HCT116 (cell line): ENCODE measurements at regions not wholly inside any gene's neighbourhood (a gene's known extent, or its start where the extent isn't known, plus 50 kb on each side); places are given as distances from the start of the nearest gene placed in this dataset.
"Not testable (repeated sequence)": the region's sequence is repeated elsewhere in the genome, so short reads cannot be mapped to it uniquely, and the experiment has no call there.

Experiments
- ATAC-seq: fragments of 200-7000 bp; cut with Tn5 transposase; 2 replicates; pipeline ENCODE4 v1.9.1; 2020; ENCODE audit warnings: mild to moderate bottlenecking, moderate library complexity
- BruUV-seq: library from RNA; stranded (reverse); fragments of 400-500 nt; replicated peaks from 2 replicates; lab custom pipeline; 2021; lab: Mats Ljungman, UMichigan
- CTCF ChIA-PET: fragments of 300-600 bp; sonication (Branson Sonifier 250); formaldehyde crosslinking; loops from one replicate; lab custom pipeline; 2021; ENCODE audit warnings: antibody characterized with exemption; lab: Charles Lee
- POLR2A ChIA-PET: fragments of 300-600, 350-600 bp; sonication (Branson Sonifier 250); formaldehyde crosslinking; loops from one replicate; lab custom pipeline; 2021; ENCODE audit warnings: antibody characterized with exemption; lab: Charles Lee
- RAD21 ChIA-PET, 2 experiments: fragments of 300-600 bp; sonication (Branson Sonifier 250); formaldehyde crosslinking; loops; one replicate each; lab custom pipeline; 2023; ENCODE audit warnings: low total read pairs in 2 of 2; ENCODE audit not compliant: uncharacterized antibody in 2 of 2, unreplicated experiment in 2 of 2, low non-redundant PET in 1 of 2; lab: Charles Lee
- DNase-seq: peaks from one replicate; pipeline ENCODE4 v3.0.0-alpha.2; 2010; ENCODE audit warnings: low read depth, low spot score
- H2AFZ ChIP-seq: fragments of 200-600 bp; shearing (Covaris generic), sonication (generic); 2 replicates; pipeline ENCODE4 v1.6.1; 2017; ENCODE audit warnings: low read depth, mixed run types, mixed read lengths, antibody characterized with exemption, low read length; ENCODE audit not compliant: poor library complexity, severe bottlenecking
- H3K27ac ChIP-seq: 2 replicates; pipeline ENCODE4 v1.5.1; 2012; ENCODE audit warnings: low read depth, low read length
- H3K27me3 ChIP-seq: fragments of 200-600 bp; sonication (generic); 2 replicates; pipeline ENCODE4 v1.6.1; 2016; ENCODE audit warnings: mixed run types, low read length, mixed read lengths; ENCODE audit not compliant: insufficient read depth
- H3K36me3 ChIP-seq, 2 experiments: fragments of 200-500 bp in 1 of 2; fragments of 200-600 bp in 1 of 2; sonication (Bioruptor generic) in 1 of 2; sonication (generic) in 1 of 2; 2 replicates each; pipeline versions ENCODE4 v1.5.1 to v1.6.1; 2014 to 2016; ENCODE audit warnings: low read length in 2 of 2, inconsistent platforms in 1 of 2, mixed read lengths in 1 of 2, mixed run types in 1 of 2; ENCODE audit not compliant: insufficient read depth in 2 of 2, control insufficient read depth in 1 of 2
- H3K4me1 ChIP-seq, 2 experiments: fragments of 200-600 bp in 1 of 2; sonication (generic) in 1 of 2; 2 replicates each; pipeline versions ENCODE4 v1.5.1 to v1.6.1; 2012 to 2017; ENCODE audit warnings: low read length in 2 of 2, inconsistent platforms in 1 of 2, mild to moderate bottlenecking in 1 of 2, mixed read lengths in 1 of 2, mixed run types in 1 of 2, moderate library complexity in 1 of 2; ENCODE audit not compliant: insufficient read depth in 2 of 2, control insufficient read depth in 1 of 2
- H3K4me2 ChIP-seq: fragments of 200-600 bp; sonication (generic); 2 replicates; pipeline ENCODE4 v1.6.1; 2017; ENCODE audit warnings: mixed run types, low read length, mixed read lengths
- H3K4me3 ChIP-seq, 2 experiments: fragments of 200-600 bp in 1 of 2; sonication (generic) in 1 of 2; replicated peaks in 1 of 2; 2 replicates each; pipeline ENCODE4 v1.5.1; 2011 to 2016; ENCODE audit warnings: low read length in 2 of 2, control low read depth in 1 of 2, low read depth in 1 of 2, mild to moderate bottlenecking in 1 of 2, mixed read lengths in 1 of 2, mixed run types in 1 of 2
- H3K79me2 ChIP-seq: fragments of 200-600 bp; sonication (generic); 2 replicates; pipeline ENCODE4 v1.6.1; 2017; ENCODE audit warnings: mild to moderate bottlenecking, mixed run types, low read length, moderate library complexity, mixed read lengths; ENCODE audit not compliant: insufficient read depth
- H3K9ac ChIP-seq: fragments of 200-600 bp; sonication (generic); 2 replicates; pipeline ENCODE4 v1.6.1; 2016; ENCODE audit warnings: low read length, mixed read lengths
- H3K9me2 ChIP-seq: fragments of 200-600 bp; sonication (generic), shearing (Covaris generic); 2 replicates; pipeline ENCODE4 v1.6.1; 2017; ENCODE audit warnings: mixed run types, mild to moderate bottlenecking, moderate library complexity; ENCODE audit not compliant: insufficient read depth
- H3K9me3 ChIP-seq, 2 experiments: fragments of 200-500 bp in 1 of 2; fragments of 200-600 bp in 1 of 2; sonication (Bioruptor generic) in 1 of 2; sonication (generic) in 1 of 2; 2 replicates each; pipeline ENCODE4 v1.6.1; 2014 to 2017; ENCODE audit warnings: low read length in 2 of 2, mixed read lengths in 2 of 2, inconsistent platforms in 1 of 2, low read depth in 1 of 2, mild to moderate bottlenecking in 1 of 2, mixed run types in 1 of 2, moderate library complexity in 1 of 2; ENCODE audit not compliant: control insufficient read depth in 1 of 2, insufficient read depth in 1 of 2
- H4K20me1 ChIP-seq: fragments of 200-600 bp; sonication (generic), shearing (Covaris generic); 2 replicates; pipeline ENCODE4 v1.6.1; 2017; ENCODE audit warnings: mixed run types, mild to moderate bottlenecking, moderate library complexity; ENCODE audit not compliant: insufficient read depth
- EZH2 ChIP-seq: fragments of 200-600 bp; sonication (generic); IDR thresholded peaks from 2 replicates; pipeline ENCODE4 v1.6.1; 2017; ENCODE audit warnings: antibody characterized with exemption, mixed run types
- JUND ChIP-seq: IDR thresholded peaks from 2 replicates; pipeline ENCODE4 v1.6.1; 2012
- ZBTB33 ChIP-seq: IDR thresholded peaks from 2 replicates; pipeline ENCODE4 v1.6.1; 2011; ENCODE audit warnings: mild to moderate bottlenecking, low read length, moderate library complexity; ENCODE audit not compliant: insufficient replicate concordance; ENCODE audit errors: extremely low read depth
- intact Hi-C: fragments of 100-400 bp; cut with micrococcal nuclease; formaldehyde crosslinking; loops from 2 replicates; pipeline ENCODE4 v1.10.0; 2022
- TF ChIP-seq, protein P1 (sequence below): IDR thresholded peaks from 2 replicates; pipeline ENCODE4 v1.6.1; 2012

DNA sequence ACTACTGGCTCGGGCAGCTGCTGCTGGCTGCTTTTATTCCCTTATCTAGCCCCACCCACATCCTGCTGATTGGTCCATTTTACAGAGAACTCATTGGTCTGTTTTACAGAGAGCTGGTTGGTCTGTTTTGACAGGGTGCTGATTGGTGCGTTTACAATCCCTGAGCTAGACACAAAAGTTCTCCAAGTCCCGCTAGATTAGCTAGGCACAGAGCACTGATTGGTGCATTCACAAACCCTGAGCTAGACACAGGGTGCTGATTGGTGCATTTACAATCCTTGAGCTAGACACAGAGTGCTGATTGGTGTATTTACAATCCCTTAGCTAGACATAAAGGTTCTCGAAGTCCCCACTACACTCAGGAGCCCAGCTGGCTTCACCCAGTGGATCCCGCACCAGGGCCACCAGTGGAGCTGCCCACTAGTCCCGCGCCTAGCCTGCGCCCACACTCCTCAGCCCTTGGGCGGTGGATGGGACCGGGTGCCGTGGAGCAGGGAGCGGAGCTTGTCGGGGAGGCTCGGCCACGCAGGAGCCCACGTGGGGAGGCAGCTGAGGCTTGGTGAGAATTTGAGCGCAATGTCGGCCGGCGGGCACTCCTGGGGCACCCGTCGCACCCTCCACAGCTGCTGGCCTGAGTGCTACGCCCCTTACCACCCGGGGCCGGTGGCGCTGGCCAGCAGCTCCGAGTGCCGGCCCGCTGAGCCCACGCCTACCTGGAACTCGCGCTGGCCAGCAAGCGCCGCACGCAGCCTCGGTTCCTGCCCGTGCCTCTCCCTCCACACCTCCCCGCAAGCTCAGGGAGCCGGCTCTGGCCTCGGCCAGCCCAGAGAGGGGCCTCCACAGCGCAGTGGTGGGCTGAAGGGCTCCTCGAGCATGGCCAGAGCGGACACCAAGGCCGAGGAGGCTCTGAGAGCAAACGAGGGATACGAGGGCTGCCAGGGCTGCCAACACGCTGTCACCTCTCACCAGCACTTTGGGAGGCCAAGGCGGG lies 91.1 kb upstream of the HS3ST2 start:
- POLR2A ChIA-PET, DNase-seq, H3K9ac ChIP-seq, ATAC-seq, H3K79me2 ChIP-seq, RAD21 ChIA-PET, H3K9me2 ChIP-seq, BruUV-seq, H3K9me3 ChIP-seq, H3K4me2 ChIP-seq, CTCF ChIA-PET, H3K27me3 ChIP-seq, H3K4me1 ChIP-seq, H4K20me1 ChIP-seq, H2AFZ ChIP-seq, H3K36me3 ChIP-seq, intact Hi-C loops, H3K27ac ChIP-seq, H3K4me3 ChIP-seq: not testable (repeated sequence)

GRCh38 chr16:22726868-22727267 lies 87.1 kb upstream of the HS3ST2 start:
- intact Hi-C loops, result no loop called here
- DNase-seq (no peak), ATAC-seq (no peak)
- no peaks in the 10 kb centered on the region for H3K36me3 ChIP-seq
- no peaks in the 10 kb centered on the region for H3K9me2 ChIP-seq
- no TSS peak for BruUV-seq
- ChIA-PET POLR2A (no interaction called here), CTCF (no interaction called here), RAD21 (no interaction called here)
- TF ChIP-seq, protein P1, sequence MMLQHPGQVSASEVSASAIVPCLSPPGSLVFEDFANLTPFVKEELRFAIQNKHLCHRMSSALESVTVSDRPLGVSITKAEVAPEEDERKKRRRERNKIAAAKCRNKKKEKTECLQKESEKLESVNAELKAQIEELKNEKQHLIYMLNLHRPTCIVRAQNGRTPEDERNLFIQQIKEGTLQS, result no peak
- TF ChIP-seq JUND, result no peak
- TF ChIP-seq EZH2, result no peak
- no peak for TF ChIP-seq ZBTB33
- H3K79me2 ChIP-seq, result no peaks in the 10 kb centered on the region
- H3K4me3 ChIP-seq, result no peak overlapping the region
- no peak overlapping the region for H2AFZ ChIP-seq
- peaks cover 28% of the 10 kb centered on the region for H3K27me3 ChIP-seq
- H4K20me1 ChIP-seq, result no peaks in the 10 kb centered on the region
- no peak overlapping the region for H3K27ac ChIP-seq
- H3K4me2 ChIP-seq, result no peak overlapping the region
- H3K9me3 ChIP-seq, result no peaks in the 10 kb centered on the region
- no peak overlapping the region for H3K9ac ChIP-seq
- no peaks in the 10 kb centered on the region for H3K4me1 ChIP-seq
